DOHH2 (cell line): ENCODE measurements at regions not wholly inside any gene's neighbourhood (a gene's known extent, or its start where the extent isn't known, plus 50 kb on each side); places are given as distances from the start of the nearest gene placed in this dataset.

ENCODE experiments used
- H3F3A ChIP-seq: fragments of 200-600 bp; sonication (generic), shearing (Covaris generic); 2 replicates; pipeline ENCODE4 v1.6.0; 2016; ENCODE audit warnings: antibody characterized with exemption, mild to moderate bottlenecking; ENCODE audit not compliant: control insufficient read depth, insufficient read depth
- H3K27ac ChIP-seq: fragments of 200-600 bp; sonication (generic); 2 replicates; pipeline ENCODE4 v1.5.1; 2014; ENCODE audit warnings: low read depth, mild to moderate bottlenecking, low read length, moderate library complexity
- H3K27me3 ChIP-seq: fragments of 200-600 bp; sonication (generic); 2 replicates; pipeline ENCODE4 v1.6.1; 2014; ENCODE audit warnings: mild to moderate bottlenecking, low read length, mixed read lengths; ENCODE audit not compliant: control insufficient read depth
- H3K36me3 ChIP-seq: fragments of 200-600 bp; sonication (generic); 2 replicates; pipeline ENCODE4 v1.6.1; 2014; ENCODE audit warnings: mild to moderate bottlenecking, low read length, moderate library complexity, mixed read lengths; ENCODE audit not compliant: control insufficient read depth
- H3K4me1 ChIP-seq: fragments of 200-600 bp; sonication (generic); 2 replicates; pipeline ENCODE4 v1.6.1; 2014; ENCODE audit warnings: mild to moderate bottlenecking, low read length, mixed read lengths; ENCODE audit not compliant: control insufficient read depth
- H3K4me2 ChIP-seq: fragments of 200-600 bp; sonication (generic); 2 replicates; pipeline ENCODE4 v1.6.0; 2014; ENCODE audit warnings: mild to moderate bottlenecking, low read length, moderate library complexity
- H3K4me3 ChIP-seq: fragments of 200-600 bp; sonication (generic); 2 replicates; pipeline ENCODE4 v1.5.1; 2014; ENCODE audit warnings: mild to moderate bottlenecking, low read length, mixed read lengths
- H3K79me2 ChIP-seq: fragments of 200-600 bp; sonication (generic); 2 replicates; pipeline ENCODE4 v1.6.1; 2014; ENCODE audit warnings: mild to moderate bottlenecking, low read length, mixed read lengths; ENCODE audit not compliant: control insufficient read depth
- H3K9me2 ChIP-seq: fragments of 200-600 bp; sonication (generic); replicated peaks from 2 replicates; pipeline ENCODE4 v1.6.1; 2014; ENCODE audit warnings: mild to moderate bottlenecking, low read length, mixed read lengths; ENCODE audit not compliant: control insufficient read depth
- H3K9me3 ChIP-seq: fragments of 200-600 bp; sonication (generic); 2 replicates; pipeline ENCODE4 v1.6.1; 2014; ENCODE audit warnings: antibody characterized with exemption, low read length, mixed read lengths; ENCODE audit not compliant: control insufficient read depth, insufficient read depth
- H4K20me1 ChIP-seq: fragments of 200-600 bp; sonication (generic); 2 replicates; pipeline ENCODE4 v1.6.0; 2014; ENCODE audit warnings: low read depth, mild to moderate bottlenecking, antibody characterized with exemption, low read length, moderate library complexity; ENCODE audit not compliant: control insufficient read depth, insufficient read depth
- EZH2phosphoT487 ChIP-seq: fragments of 200-600 bp; sonication (generic); IDR thresholded peaks from 2 replicates; pipeline ENCODE4 v1.6.1; 2017; ENCODE audit warnings: borderline replicate concordance, mild to moderate bottlenecking, antibody characterized with exemption, low read length, moderate library complexity, mixed read lengths
- TF ChIP-seq, protein P1 (sequence below): fragments of 200-600 bp; sonication (generic); IDR thresholded peaks from one replicate; pipeline ENCODE4 v1.5.1; 2014; ENCODE audit warnings: antibody characterized with exemption, mild to moderate bottlenecking, low read depth, low read length; ENCODE audit not compliant: poor library complexity, severe bottlenecking

DNA sequence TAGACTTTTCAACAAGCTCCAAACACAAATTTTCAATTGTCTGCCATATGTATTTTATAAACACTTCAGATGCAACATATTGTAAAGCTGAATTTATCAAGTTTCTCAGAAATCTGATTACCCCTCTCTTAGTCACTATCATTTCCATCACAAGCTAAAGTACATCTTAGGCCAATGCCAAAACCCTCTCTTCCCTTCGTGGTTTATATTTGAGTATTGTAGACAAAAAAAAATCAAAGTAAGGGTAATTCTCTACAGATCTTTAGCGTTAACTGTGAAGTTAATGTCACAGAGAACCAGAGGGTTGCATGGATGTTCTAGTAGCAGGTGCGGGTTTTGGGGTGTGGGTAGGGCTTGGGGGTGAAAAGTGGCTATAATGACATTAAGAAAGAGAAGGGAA lies 387.7 kb upstream of the PTGER4 start:
- Histone ChIP-seq H3K27ac (no peak overlapping the region), H3K4me2 (no peak overlapping the region), H3K9me2 (no peaks in the 10 kb centered on the region), H3K79me2 (no peaks in the 10 kb centered on the region), H3K36me3 (no peaks in the 10 kb centered on the region), H3K4me1 (no peaks in the 10 kb centered on the region), H3K4me3 (no peak overlapping the region), H3K9me3 (no peaks in the 10 kb centered on the region), H3K27me3 (no peaks in the 10 kb centered on the region), H4K20me1 (no peaks in the 10 kb centered on the region), H3F3A (no peaks in the 10 kb centered on the region)
- TF ChIP-seq, protein P1, sequence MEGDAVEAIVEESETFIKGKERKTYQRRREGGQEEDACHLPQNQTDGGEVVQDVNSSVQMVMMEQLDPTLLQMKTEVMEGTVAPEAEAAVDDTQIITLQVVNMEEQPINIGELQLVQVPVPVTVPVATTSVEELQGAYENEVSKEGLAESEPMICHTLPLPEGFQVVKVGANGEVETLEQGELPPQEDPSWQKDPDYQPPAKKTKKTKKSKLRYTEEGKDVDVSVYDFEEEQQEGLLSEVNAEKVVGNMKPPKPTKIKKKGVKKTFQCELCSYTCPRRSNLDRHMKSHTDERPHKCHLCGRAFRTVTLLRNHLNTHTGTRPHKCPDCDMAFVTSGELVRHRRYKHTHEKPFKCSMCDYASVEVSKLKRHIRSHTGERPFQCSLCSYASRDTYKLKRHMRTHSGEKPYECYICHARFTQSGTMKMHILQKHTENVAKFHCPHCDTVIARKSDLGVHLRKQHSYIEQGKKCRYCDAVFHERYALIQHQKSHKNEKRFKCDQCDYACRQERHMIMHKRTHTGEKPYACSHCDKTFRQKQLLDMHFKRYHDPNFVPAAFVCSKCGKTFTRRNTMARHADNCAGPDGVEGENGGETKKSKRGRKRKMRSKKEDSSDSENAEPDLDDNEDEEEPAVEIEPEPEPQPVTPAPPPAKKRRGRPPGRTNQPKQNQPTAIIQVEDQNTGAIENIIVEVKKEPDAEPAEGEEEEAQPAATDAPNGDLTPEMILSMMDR = no peak
- TF ChIP-seq EZH2phosphoT487 = no peak

DNA sequence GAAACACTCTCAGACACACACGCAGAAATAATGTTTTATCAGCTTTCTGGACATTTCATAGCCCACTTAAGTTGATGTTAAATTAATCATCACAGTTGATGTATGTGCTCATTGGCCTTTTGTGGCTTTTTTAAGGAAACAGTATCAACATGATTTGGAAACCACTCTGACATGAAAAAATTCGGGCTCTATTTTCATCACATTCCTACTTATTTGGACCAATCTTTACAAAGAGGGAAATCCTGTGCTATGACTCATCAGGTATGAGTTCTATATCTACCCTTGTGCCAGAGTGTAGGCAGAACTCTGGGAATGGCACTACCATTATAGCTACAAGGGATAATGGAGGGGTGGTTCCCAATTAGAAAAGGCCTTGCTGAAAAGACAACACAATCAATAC lies 388.4 kb upstream of the PTGER4 start:
- H3K36me3 ChIP-seq = no peaks in the 10 kb centered on the region
- no peak for TF ChIP-seq EZH2phosphoT487
- TF ChIP-seq, protein P1 = no peak
- H3F3A ChIP-seq = no peaks in the 10 kb centered on the region
- no peaks in the 10 kb centered on the region for H3K9me2 ChIP-seq
- H3K4me3 ChIP-seq = no peak overlapping the region
- H3K4me1 ChIP-seq = no peaks in the 10 kb centered on the region
- H3K9me3 ChIP-seq = no peaks in the 10 kb centered on the region
- H4K20me1 ChIP-seq = no peaks in the 10 kb centered on the region
- no peaks in the 10 kb centered on the region for H3K27me3 ChIP-seq
- H3K27ac ChIP-seq = no peak overlapping the region
- no peak overlapping the region for H3K4me2 ChIP-seq
- no peaks in the 10 kb centered on the region for H3K79me2 ChIP-seq

DNA sequence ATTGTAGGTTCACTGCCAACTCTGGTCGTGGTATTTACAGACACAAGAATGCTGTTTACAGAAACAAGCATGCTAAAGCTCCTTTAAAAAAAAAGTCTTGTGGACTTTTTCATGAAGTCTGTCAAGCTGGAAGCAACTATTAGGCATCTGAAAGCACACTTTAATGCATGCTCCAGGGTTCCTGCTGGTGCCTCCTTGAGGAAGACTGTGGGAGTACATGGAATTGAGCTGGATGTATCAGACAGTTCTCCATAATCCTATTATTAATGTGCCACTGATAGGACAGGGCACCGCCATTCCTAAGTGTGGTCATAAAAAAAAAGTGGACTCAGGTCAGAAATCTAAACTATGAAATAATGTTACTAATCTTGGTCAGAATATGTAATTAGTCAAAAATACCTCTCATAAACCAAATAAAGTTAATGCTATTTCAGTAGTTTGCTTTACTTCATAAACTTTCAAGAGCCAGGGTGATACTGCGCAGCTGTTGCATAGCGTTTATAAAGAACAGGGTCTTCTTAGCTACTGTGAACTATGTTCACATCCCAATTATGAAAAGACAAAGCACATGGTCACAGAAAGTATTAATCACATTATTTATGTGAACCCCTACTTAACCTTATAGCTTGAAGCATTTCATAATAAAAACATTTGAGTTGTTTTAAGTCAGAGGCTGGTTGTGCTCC lies 390.8 kb upstream of the PTGER4 start:
- TF ChIP-seq EZH2phosphoT487 = no peak
- TF ChIP-seq, protein P1 = no peak
- H3K9me3 ChIP-seq = no peaks in the 10 kb centered on the region
- H3K4me1 ChIP-seq = no peaks in the 10 kb centered on the region
- no peaks in the 10 kb centered on the region for H3K27me3 ChIP-seq
- no peaks in the 10 kb centered on the region for H3K79me2 ChIP-seq
- no peak overlapping the region for H3K27ac ChIP-seq
- H3K9me2 ChIP-seq = no peaks in the 10 kb centered on the region
- no peak overlapping the region for H3K4me2 ChIP-seq
- no peaks in the 10 kb centered on the region for H3K36me3 ChIP-seq
- H3K4me3 ChIP-seq = no peak overlapping the region
- no peaks in the 10 kb centered on the region for H3F3A ChIP-seq
- H4K20me1 ChIP-seq = no peaks in the 10 kb centered on the region
